GM20000 (cell line): ENCODE measurements at regions not wholly inside any gene's neighbourhood (a gene's known extent, or its start where the extent isn't known, plus 50 kb on each side); places are given as distances from the start of the nearest gene placed in this dataset.

Experiments
- DNase-seq: peaks from one replicate; pipeline ENCODE4 v3.0.0; 2012; ENCODE audit warnings: low spot score
- CTCF ChIP-seq: IDR thresholded peaks from 2 replicates; pipeline ENCODE4 v1.5.1; 2012; ENCODE audit warnings: mild to moderate bottlenecking, control low read depth; ENCODE audit errors: extremely low read depth, missing control alignments

DNA sequence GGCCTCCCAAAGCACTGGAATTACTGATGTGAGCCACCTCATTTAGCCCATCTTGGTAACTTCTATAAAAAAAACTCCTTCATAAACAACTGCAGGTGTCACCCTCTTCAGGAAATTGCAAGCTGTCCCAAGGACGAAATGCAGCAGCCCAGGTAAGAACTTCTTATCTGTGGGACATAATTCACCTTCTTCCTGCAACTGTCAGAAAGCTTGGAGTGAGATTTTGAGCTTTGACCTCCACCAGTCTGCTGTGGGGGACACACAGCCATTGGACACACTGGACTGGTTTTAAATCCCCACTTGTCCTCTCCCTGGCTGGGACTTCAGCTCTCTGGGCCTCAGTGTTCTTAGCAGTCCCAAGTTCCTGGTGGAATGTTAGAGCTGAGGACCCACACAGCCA is 368.5 kb downstream of the MN1 start:
- no peak for DNase-seq
- TF ChIP-seq CTCF, result no peak

GRCh38 chr22:27433585-27434190 is 367.9 kb downstream of the MN1 start:
- no peak for TF ChIP-seq CTCF
- DNase-seq, result no peak

GRCh38 chr22:27434898-27435297 is 366.7 kb downstream of the MN1 start:
- DNase-seq, result no peak
- no peak for TF ChIP-seq CTCF

- TF ChIP-seq CTCF, result no peak
- DNase-seq, result no peak
Observed at GRCh38 chr22:27435844-27436576, 365.5 kb downstream of the MN1 start.

GRCh38 chr22:27436591-27436990 is 365.0 kb downstream of the MN1 start:
- TF ChIP-seq CTCF, result no peak
- no peak for DNase-seq

- no peak for DNase-seq
- TF ChIP-seq CTCF, result no peak
Observed at GRCh38 chr22:27437570-27437969, 364.0 kb downstream of the MN1 start.

DNA sequence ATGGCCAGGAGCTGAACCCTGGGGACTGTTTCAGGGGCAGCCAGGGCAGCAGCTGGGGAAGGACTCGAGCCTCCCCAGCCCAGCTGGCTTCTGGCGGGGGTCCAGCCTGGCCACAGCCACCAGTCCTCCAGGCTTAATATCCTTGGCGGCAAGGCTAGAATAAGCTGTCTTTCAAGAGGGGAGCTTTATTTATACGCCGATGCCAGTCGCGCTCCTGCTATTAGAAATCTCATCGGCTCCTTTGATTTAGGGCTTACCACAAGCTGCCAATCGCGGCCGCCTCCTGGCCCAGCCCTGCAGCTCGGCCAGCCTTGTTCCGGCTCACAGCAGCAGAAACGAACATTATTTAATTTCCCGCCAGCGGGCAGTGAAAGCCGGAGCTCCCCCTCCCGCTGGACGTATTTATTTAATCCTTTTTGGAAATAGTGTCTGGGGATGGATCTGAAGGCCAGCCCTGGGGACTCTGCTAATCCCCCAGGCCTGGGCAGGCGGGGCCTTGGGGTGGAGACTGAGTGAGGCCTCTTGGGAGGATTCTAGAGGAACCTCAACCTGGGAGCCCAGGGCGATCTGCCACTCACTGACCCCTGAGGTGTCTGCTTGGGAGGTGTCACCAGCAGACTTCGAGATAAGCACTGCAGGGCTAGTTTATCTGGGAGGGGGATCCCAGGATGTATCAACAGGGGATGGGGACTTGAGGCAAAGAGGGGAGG is 363.1 kb downstream of the MN1 start:
- TF ChIP-seq CTCF, result no peak

More for the DNA sequence above, 363.1 kb downstream of the MN1 start:
- DNase-seq, result no peak
